Left lung (tissue), 4 donors: ENCODE measurements at regions not wholly inside any gene's neighbourhood (a gene's known extent, or its start where the extent isn't known, plus 50 kb on each side); places are given as distances from the start of the nearest gene placed in this dataset.
"Not testable (repeated sequence)": the region's sequence is repeated elsewhere in the genome, so short reads cannot be mapped to it uniquely, and the experiment has no call there.

Experiments used
- ATAC-seq: fragments of 200-7000 bp; cut with Tn5 transposase; one replicate; pipeline ENCODE4 v1.9.1; 2020; ENCODE audit warnings: moderate library complexity
- DNase-seq, 4 donors: peaks; one replicate each; pipeline ENCODE4 v3.0.0-alpha.2; 2013 to 2020
- H3K27ac ChIP-seq, 2 donors: fragments of 200-600 bp; sonication (generic) in 1 of 2; one replicate each; pipeline versions ENCODE4 v1.5.0 to v1.8.0; 2020 to 2021
- H3K27me3 ChIP-seq, 2 donors: fragments of 200-600 bp; sonication (generic) in 1 of 2; one replicate each; pipeline versions ENCODE4 v1.5.0 to v1.8.0; 2020 to 2021
- H3K36me3 ChIP-seq, 2 donors: fragments of 200-600 bp; sonication (generic) in 1 of 2; one replicate each; pipeline versions ENCODE4 v1.5.0 to v1.8.0; 2020 to 2021
- H3K4me1 ChIP-seq, 2 donors: fragments of 200-600 bp; one replicate each; pipeline ENCODE4 v1.8.0; 2021
- H3K4me3 ChIP-seq, 2 donors: fragments of 200-600 bp; sonication (generic) in 1 of 2; one replicate each; pipeline versions ENCODE4 v1.5.0 to v1.8.0; 2020 to 2021; ENCODE audit warnings: mild to moderate bottlenecking in 1 of 2
- H3K9me3 ChIP-seq, 2 donors: fragments of 200-600 bp; sonication (generic) in 1 of 2; one replicate each; pipeline versions ENCODE4 v1.5.0 to v1.8.0; 2020 to 2021
- intact Hi-C, 2 donors: fragments of 100-400 bp; cut with DNase I; formaldehyde crosslinking; loops; one replicate each; pipeline versions ENCODE4 v1.11.2 to v1.14.2; 2022
- TF ChIP-seq, protein P1 (sequence below), 2 donors: fragments of 200-600 bp; sonication (generic) in 1 of 2; IDR thresholded peaks; one replicate each; pipeline versions ENCODE4 v1.5.0 to v1.8.0; 2021; ENCODE audit warnings: antibody characterized with exemption in 2 of 2
- donor health status: DM: no; HTN: yes; CAD: no.
- donor health status: DM: no; HTN: no; CAD: no.

DNA sequence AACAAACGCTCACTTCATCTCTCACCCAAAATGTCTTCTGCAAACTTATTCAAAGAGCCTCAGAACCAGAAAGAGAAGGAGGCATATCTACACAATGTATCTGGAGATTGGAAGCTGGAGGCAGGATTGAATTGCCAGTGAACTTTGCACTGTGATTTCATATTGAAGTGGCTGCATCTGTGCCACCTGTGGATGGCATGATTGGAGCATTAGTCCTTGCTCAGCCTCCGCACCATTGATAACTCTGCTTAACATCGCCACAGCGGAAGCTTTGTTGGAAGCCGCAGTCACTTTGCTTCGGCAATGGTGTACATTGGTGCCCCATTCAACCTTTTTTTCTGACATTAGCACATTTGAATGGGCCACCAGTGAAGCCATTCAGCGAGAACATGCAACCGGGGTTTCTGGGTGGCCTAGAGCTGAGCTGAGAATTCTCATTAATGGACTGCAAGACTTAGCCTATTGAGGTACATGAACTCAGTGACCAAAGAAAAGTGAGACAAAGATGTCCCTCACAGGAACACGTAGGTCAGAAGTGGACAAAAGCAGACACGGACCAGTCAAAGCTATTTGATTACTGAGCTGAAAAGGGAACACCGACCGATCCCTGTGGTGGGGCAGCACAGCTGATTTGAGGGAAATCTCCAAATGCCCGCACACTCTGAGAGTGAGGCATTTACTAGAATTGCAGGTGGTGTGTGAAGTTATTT is 130.4 kb downstream of the BRMS1L start:
- DNase-seq (no peak), ATAC-seq (no peak)
- H3K4me3 ChIP-seq = no peak overlapping the region
- no peaks in the 10 kb centered on the region for H3K9me3 ChIP-seq
- no peaks in the 10 kb centered on the region for H3K27me3 ChIP-seq
- TF ChIP-seq, protein P1, sequence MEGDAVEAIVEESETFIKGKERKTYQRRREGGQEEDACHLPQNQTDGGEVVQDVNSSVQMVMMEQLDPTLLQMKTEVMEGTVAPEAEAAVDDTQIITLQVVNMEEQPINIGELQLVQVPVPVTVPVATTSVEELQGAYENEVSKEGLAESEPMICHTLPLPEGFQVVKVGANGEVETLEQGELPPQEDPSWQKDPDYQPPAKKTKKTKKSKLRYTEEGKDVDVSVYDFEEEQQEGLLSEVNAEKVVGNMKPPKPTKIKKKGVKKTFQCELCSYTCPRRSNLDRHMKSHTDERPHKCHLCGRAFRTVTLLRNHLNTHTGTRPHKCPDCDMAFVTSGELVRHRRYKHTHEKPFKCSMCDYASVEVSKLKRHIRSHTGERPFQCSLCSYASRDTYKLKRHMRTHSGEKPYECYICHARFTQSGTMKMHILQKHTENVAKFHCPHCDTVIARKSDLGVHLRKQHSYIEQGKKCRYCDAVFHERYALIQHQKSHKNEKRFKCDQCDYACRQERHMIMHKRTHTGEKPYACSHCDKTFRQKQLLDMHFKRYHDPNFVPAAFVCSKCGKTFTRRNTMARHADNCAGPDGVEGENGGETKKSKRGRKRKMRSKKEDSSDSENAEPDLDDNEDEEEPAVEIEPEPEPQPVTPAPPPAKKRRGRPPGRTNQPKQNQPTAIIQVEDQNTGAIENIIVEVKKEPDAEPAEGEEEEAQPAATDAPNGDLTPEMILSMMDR (IDR thresholded peaks at IDR 0.05) = no peak
- H3K27ac ChIP-seq = no peak overlapping the region
- intact Hi-C loops = no loop called here
- no peaks in the 10 kb centered on the region for H3K36me3 ChIP-seq
- no peaks in the 10 kb centered on the region for H3K4me1 ChIP-seq

DNA sequence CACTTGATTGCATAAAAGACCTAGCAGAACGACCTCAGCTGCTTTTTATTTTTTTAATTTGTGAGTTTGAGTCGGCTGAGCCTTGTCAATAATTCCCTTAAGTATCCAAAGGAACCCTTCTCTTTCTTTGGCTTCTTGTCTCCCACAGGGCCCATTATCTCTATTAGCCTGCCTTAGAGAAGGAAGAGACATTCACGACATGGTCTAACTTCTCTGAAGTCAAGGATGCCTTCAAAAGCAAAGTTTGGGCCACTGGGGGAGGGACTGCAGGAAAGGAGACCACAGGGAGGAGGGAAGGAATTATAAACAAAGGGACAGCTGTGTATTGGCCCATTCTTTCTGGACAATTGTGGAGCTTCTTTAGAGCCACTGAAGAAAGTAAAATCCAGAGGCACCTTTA is 126.4 kb downstream of the BRMS1L start:
- ATAC-seq = no peak
- no peak overlapping the region for H3K27ac ChIP-seq
- H3K4me1 ChIP-seq = no peaks in the 10 kb centered on the region
- TF ChIP-seq, protein P1 (IDR thresholded peaks at IDR 0.05) = no peak
- H3K9me3 ChIP-seq = no peaks in the 10 kb centered on the region
- intact Hi-C loops = no loop called here
- H3K4me3 ChIP-seq = no peak overlapping the region
- no peak for DNase-seq
- H3K27me3 ChIP-seq = no peaks in the 10 kb centered on the region
- H3K36me3 ChIP-seq = no peaks in the 10 kb centered on the region

DNA sequence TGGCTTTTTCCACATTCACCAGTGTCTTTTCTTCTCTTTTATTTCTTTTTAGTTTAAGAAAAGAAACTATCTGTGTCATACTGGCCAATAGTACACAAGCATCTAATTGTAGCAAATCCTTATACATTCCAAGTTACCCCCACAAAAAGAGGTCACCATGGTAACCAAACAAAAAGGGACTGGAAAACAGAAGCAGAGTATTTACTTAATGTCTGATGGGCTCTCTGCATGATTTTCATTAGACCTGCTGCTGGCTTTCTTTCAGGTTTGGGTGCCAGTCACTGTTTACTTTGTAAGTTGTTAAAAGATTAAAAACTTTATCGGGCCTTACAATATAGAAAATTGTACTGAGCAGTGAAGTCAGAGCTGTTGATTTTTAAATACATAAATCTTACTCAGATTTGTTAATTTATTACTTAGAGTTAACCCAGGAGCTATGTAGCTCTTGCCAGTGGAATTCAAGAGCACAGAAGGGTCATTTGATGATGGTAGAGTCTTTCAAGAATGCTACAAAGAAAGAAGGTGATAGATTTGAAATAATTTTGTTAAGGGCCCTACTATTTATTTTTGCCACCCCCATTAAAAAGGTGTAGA is 123.9 kb downstream of the BRMS1L start:
- no peak overlapping the region for H3K4me3 ChIP-seq
- ATAC-seq = peak; percentile 87

DNA sequence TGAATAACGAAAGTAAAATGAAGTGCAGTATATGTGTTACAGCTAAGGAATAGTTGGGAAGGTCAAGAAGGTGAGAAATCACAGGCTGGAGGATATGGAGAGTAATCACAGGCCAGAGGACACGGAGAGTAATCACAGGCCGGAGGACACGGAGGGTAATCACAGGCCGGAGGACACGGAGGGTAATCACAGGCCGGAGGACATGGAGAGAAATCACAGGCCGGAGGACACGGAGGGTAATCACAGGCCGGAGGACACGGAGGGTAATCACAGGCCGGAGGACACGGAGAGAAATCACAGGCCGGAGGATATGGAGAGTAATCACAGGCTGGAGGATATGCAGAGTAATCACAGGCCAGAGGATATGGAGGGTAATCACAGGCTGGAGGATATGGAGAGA is 121.8 kb downstream of the BRMS1L start:
- H3K27me3 ChIP-seq, ATAC-seq, H3K36me3 ChIP-seq, H3K4me3 ChIP-seq, H3K4me1 ChIP-seq, intact Hi-C loops, DNase-seq, H3K27ac ChIP-seq, H3K9me3 ChIP-seq: not testable (repeated sequence)

More for the DNA sequence above, 123.9 kb downstream of the BRMS1L start:
- intact Hi-C loops = no loop called here
- Histone ChIP-seq H3K27me3 (no peaks in the 10 kb centered on the region), H3K9me3 (no peaks in the 10 kb centered on the region), H3K27ac (peak overlapping the region in 1 of 2 donors; percentile 7), H3K4me1 (no peaks in the 10 kb centered on the region), H3K36me3 (no peaks in the 10 kb centered on the region)
- DNase-seq = peak in 3 of 4 donors; percentile 45 to 79 (median 46)
- TF ChIP-seq, protein P1 (IDR thresholded peaks at IDR 0.05) = no peak

DNA sequence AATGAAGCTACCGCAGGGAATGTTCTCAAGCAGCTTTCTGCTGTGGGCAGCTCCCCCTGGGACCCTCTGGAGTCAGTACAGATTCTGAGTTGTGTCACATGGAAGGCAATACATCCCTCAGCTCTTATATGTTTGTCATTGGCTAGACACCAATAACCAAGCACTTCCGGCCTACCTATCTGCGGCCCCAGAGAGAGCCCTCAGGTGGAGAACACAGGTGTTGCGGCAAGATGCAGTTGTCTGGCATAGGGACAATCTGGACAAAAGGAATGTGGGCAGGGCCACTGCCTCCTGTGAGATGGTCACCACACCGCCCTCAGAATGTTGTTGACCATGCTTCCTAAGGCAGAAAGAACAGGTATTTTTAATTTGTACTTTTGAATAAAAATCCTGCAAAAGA is 118.7 kb downstream of the BRMS1L start:
- Histone ChIP-seq H3K36me3 (no peaks in the 10 kb centered on the region), H3K4me1 (no peaks in the 10 kb centered on the region), H3K27ac (no peak overlapping the region), H3K27me3 (no peaks in the 10 kb centered on the region), H3K4me3 (no peak overlapping the region), H3K9me3 (no peaks in the 10 kb centered on the region)
- ATAC-seq (peak; percentile 42), DNase-seq (no peak)
- TF ChIP-seq, protein P1 (IDR thresholded peaks at IDR 0.05) = no peak
- intact Hi-C loops = no loop called here
